Endothelial cell of umbilical vein (primary cell): ENCODE measurements at regions not wholly inside any gene's neighbourhood (a gene's known extent, or its start where the extent isn't known, plus 50 kb on each side); places are given as distances from the start of the nearest gene placed in this dataset.

Experiments used
- BruUV-seq: library from RNA; stranded (reverse); fragments of 400-500 nt; replicated peaks from 2 replicates; lab custom pipeline; 2021; lab: Mats Ljungman, UMichigan
- CTCF ChIA-PET: fragments of 300-600, 350-600 bp; sonication (Branson Sonifier 250); formaldehyde crosslinking; loops from one replicate; lab custom pipeline; 2021; ENCODE audit warnings: antibody characterized with exemption, inconsistent platforms; lab: Charles Lee
- POLR2A ChIA-PET: fragments of 300-600, 350-600 bp; sonication (Branson Sonifier 250); formaldehyde crosslinking; loops from one replicate; lab custom pipeline; 2021; ENCODE audit warnings: antibody characterized with exemption, inconsistent platforms; lab: Charles Lee
- DNase-seq: peaks from one replicate; pipeline ENCODE4 v3.0.0-alpha.2; 2011; ENCODE audit warnings: low read depth, low spot score
- FAIRE-seq: peaks from 2 replicates; lab custom pipeline; 2011; peaks lifted over from hg19 to GRCh38; lab: Jason Lieb, UNC
- H2AFZ ChIP-seq: 2 replicates; pipeline ENCODE4 v1.6.0; 2012; ENCODE audit warnings: low read depth, low read length, control low read depth, inconsistent platforms
- H3K27ac ChIP-seq: 2 replicates; pipeline ENCODE4 v1.5.1; 2011; ENCODE audit warnings: low read depth, mild to moderate bottlenecking, control low read depth, low read length, moderate library complexity; ENCODE audit not compliant: insufficient read depth
- H3K27me3 ChIP-seq, 2 experiments: 2 replicates each; pipeline versions ENCODE4 v1.6.0 to v1.6.1; 2011; ENCODE audit warnings: low read length in 2 of 2, mixed read lengths in 1 of 2; ENCODE audit not compliant: control insufficient read depth in 2 of 2, insufficient read depth in 2 of 2
- H3K36me3 ChIP-seq, 2 experiments: 2 replicates in 1 of 2; 3 replicates in 1 of 2; pipeline ENCODE4 v1.5.1; 2011; ENCODE audit warnings: low read length in 2 of 2, mild to moderate bottlenecking in 1 of 2, moderate library complexity in 1 of 2; ENCODE audit not compliant: control insufficient read depth in 2 of 2, insufficient read depth in 2 of 2; ENCODE audit errors: extremely low read depth in 1 of 2
- H3K4me1 ChIP-seq: 3 replicates; pipeline ENCODE4 v1.5.1; 2011; ENCODE audit warnings: mild to moderate bottlenecking, low read length; ENCODE audit not compliant: control insufficient read depth, insufficient read depth; ENCODE audit errors: extremely low read depth
- H3K4me2 ChIP-seq: 2 replicates; pipeline ENCODE4 v1.6.1; 2011; ENCODE audit warnings: low read length, control low read depth, mixed read lengths; ENCODE audit not compliant: insufficient read depth
- H3K4me3 ChIP-seq, 3 experiments: fragments of 200-600 bp in 1 of 3; sonication (generic), shearing (Covaris generic) in 1 of 3; replicated peaks in 1 of 3; 2 replicates each; pipeline ENCODE4 v1.5.1; 2011 to 2016; ENCODE audit warnings: control low read depth in 3 of 3, low read length in 3 of 3, mild to moderate bottlenecking in 2 of 3, inconsistent platforms in 1 of 3, low read depth in 1 of 3, moderate library complexity in 1 of 3; ENCODE audit not compliant: insufficient read depth in 1 of 3
- H3K79me2 ChIP-seq: 2 replicates; pipeline ENCODE4 v1.6.0; 2012; ENCODE audit warnings: low read length, inconsistent platforms; ENCODE audit not compliant: control insufficient read depth, insufficient read depth
- H3K9ac ChIP-seq: replicated peaks from 2 replicates; pipeline ENCODE3; 2011; ENCODE audit warnings: low read length, control low read depth; ENCODE audit not compliant: insufficient read depth; ENCODE audit errors: extremely low read depth
- H3K9me1 ChIP-seq: replicated peaks from 3 replicates; pipeline ENCODE4 v1.6.0; 2011; ENCODE audit warnings: mild to moderate bottlenecking, low read length; ENCODE audit not compliant: control insufficient read depth, insufficient read depth; ENCODE audit errors: extremely low read depth
- H3K9me3 ChIP-seq: replicated peaks from 2 replicates; pipeline ENCODE4 v1.5.1; 2012; ENCODE audit warnings: low read length, inconsistent platforms; ENCODE audit not compliant: control insufficient read depth, insufficient read depth
- H4K20me1 ChIP-seq: replicated peaks from 2 replicates; pipeline ENCODE3; 2011; ENCODE audit warnings: mild to moderate bottlenecking, low read length; ENCODE audit not compliant: control insufficient read depth, insufficient read depth; ENCODE audit errors: extremely low read depth
- CTCF ChIP-seq, 2 donors: IDR thresholded peaks; 1 replicate in 1 of 2; 2 replicates in 1 of 2; pipeline ENCODE4 v1.5.1; 2011; ENCODE audit warnings: low read length in 2 of 2, mild to moderate bottlenecking in 2 of 2, moderate library complexity in 2 of 2, control low read depth in 1 of 2, inconsistent platforms in 1 of 2, low read depth in 1 of 2; ENCODE audit not compliant: insufficient read depth in 1 of 2; ENCODE audit errors: extremely low read depth in 1 of 2
- EZH2 ChIP-seq: IDR thresholded peaks from 2 replicates; pipeline ENCODE4 v1.6.1; 2012; ENCODE audit warnings: borderline replicate concordance, low read depth, mild to moderate bottlenecking, moderate library complexity, low read length, inconsistent platforms; ENCODE audit not compliant: severe bottlenecking
- FOS ChIP-seq: IDR thresholded peaks from 2 replicates; pipeline ENCODE4 v1.6.1; 2011; ENCODE audit warnings: mild to moderate bottlenecking, low read length, moderate library complexity, borderline replicate concordance; ENCODE audit not compliant: insufficient read depth
- GATA2 ChIP-seq: IDR thresholded peaks from 2 replicates; pipeline ENCODE4 v1.7.0; 2011; ENCODE audit warnings: low read depth, mild to moderate bottlenecking, moderate library complexity, mixed read lengths, low read length; ENCODE audit not compliant: insufficient read length, insufficient read depth
- JUN ChIP-seq: IDR thresholded peaks from 2 replicates; pipeline ENCODE4 v1.6.1; 2011; ENCODE audit warnings: borderline replicate concordance, low read depth; ENCODE audit not compliant: insufficient read length, insufficient read depth
- MAX ChIP-seq: IDR thresholded peaks from 2 replicates; pipeline ENCODE4 v1.6.1; 2011; ENCODE audit not compliant: insufficient read depth, insufficient read length
- MYC ChIP-seq: IDR thresholded peaks from one replicate; pipeline ENCODE4 v1.6.1; 2011; ENCODE audit warnings: mild to moderate bottlenecking, low read depth, low read length
- POLR2A ChIP-seq: IDR thresholded peaks from 2 replicates; pipeline ENCODE4 v1.6.1; 2012; ENCODE audit warnings: low read depth, mild to moderate bottlenecking, control low read depth, low read length
- POLR2AphosphoS5 ChIP-seq: IDR thresholded peaks from 2 replicates; pipeline ENCODE4 v1.6.1; 2012; ENCODE audit warnings: low read depth, mild to moderate bottlenecking, control low read depth, low read length, moderate library complexity; ENCODE audit not compliant: insufficient read depth
- dilution Hi-C: fragments of 300-500 bp; cut with MboI; formaldehyde crosslinking; loops from one replicate; pipeline ENCODE4 v1.15.0; 2019; ENCODE audit warnings: low sequenced_read_pairs; ENCODE audit not compliant: extremely low pct_ligation_motif_present
- intact Hi-C: fragments of 100-400 bp; cut with micrococcal nuclease; formaldehyde crosslinking; loops from one replicate; pipeline ENCODE4 v1.10.0; 2022

- H4K20me1 ChIP-seq = no peaks in the 10 kb centered on the region
- BruUV-seq = no TSS peak
- no peak for DNase-seq
- no peak overlapping the region for H3K27ac ChIP-seq
- no peaks in the 10 kb centered on the region for H3K9me3 ChIP-seq
- no peak overlapping the region for H3K4me2 ChIP-seq
- dilution Hi-C loops (no loop called here), intact Hi-C loops (no loop called here)
- TF ChIP-seq EZH2 (no peak), JUN (no peak), GATA2 (no peak)
- H3K9ac ChIP-seq = no peak overlapping the region
- no peaks in the 10 kb centered on the region for H3K4me1 ChIP-seq
- no peaks in the 10 kb centered on the region for H3K9me1 ChIP-seq
- CTCF ChIA-PET = no interaction called here
- POLR2A ChIA-PET = no interaction called here
- H3K4me3 ChIP-seq = no peak overlapping the region
- no peak for FAIRE-seq
- H2AFZ ChIP-seq = no peak overlapping the region
- H3K79me2 ChIP-seq = no peaks in the 10 kb centered on the region
- H3K36me3 ChIP-seq = no peaks in the 10 kb centered on the region
- H3K27me3 ChIP-seq = no peaks in the 10 kb centered on the region
Measured at GRCh38 chr1:29439615-29440014, 203.3 kb downstream of the PTPRU start.

- Histone ChIP-seq H3K27ac (no peak overlapping the region), H3K9me3 (no peaks in the 10 kb centered on the region), H3K9me1 (no peaks in the 10 kb centered on the region), H3K4me1 (no peaks in the 10 kb centered on the region), H3K9ac (no peak overlapping the region), H3K27me3 (no peaks in the 10 kb centered on the region), H3K4me2 (no peak overlapping the region), H3K79me2 (no peaks in the 10 kb centered on the region), H3K36me3 (no peaks in the 10 kb centered on the region), H4K20me1 (no peaks in the 10 kb centered on the region), H3K4me3 (no peak overlapping the region), H2AFZ (no peak overlapping the region)
- TF ChIP-seq FOS (no peak), GATA2 (no peak), EZH2 (no peak), POLR2A (no peak), JUN (no peak), MAX (no peak), MYC (no peak), CTCF (IDR thresholded peaks at IDR 0.05; ENCODE audit: extremely low read depth in 1 of 2, insufficient read depth in 1 of 2, low read depth in 1 of 2, low read length in 2 of 2) (no peak), POLR2AphosphoS5 (no peak)
- DNase-seq = no peak
- no peak for FAIRE-seq
- BruUV-seq = no TSS peak
- POLR2A ChIA-PET = no interaction called here
- dilution Hi-C loops = no loop called here
- intact Hi-C loops = no loop called here
- CTCF ChIA-PET = no interaction called here
Measured at GRCh38 chr1:29438991-29439390, 202.7 kb downstream of the PTPRU start.
